H1 (cell line): ENCODE measurements at regions not wholly inside any gene's neighbourhood (a gene's known extent, or its start where the extent isn't known, plus 50 kb on each side); places are given as distances from the start of the nearest gene placed in this dataset.

Source experiments
- CTCF ChIA-PET: fragments of 300-600 bp; sonication (Branson Sonifier 250); formaldehyde crosslinking; loops from one replicate; lab custom pipeline; 2021; ENCODE audit not compliant: partially characterized antibody; lab: Charles Lee
- POLR2A ChIA-PET: fragments of 300-600 bp; sonication (Branson Sonifier 250); formaldehyde crosslinking; loops from one replicate; lab custom pipeline; 2021; ENCODE audit warnings: inconsistent platforms; ENCODE audit not compliant: partially characterized antibody; lab: Charles Lee
- DNase-seq, 2 experiments: peaks; one replicate each; pipeline versions ENCODE4 v3.0.0 to v3.0.0-alpha.2; 2010 to 2022; ENCODE audit warnings: low spot score in 2 of 2, low read depth in 1 of 2, mixed read lengths in 1 of 2
- FAIRE-seq: peaks from 2 replicates; lab custom pipeline; 2011; peaks lifted over from hg19 to GRCh38; lab: Jason Lieb, UNC
- H2AFZ ChIP-seq: 2 replicates; pipeline ENCODE4 v1.8.1; 2012; ENCODE audit warnings: low read length, inconsistent platforms
- H2AK5ac ChIP-seq: 2 replicates; pipeline ENCODE4 v1.6.1; 2013; ENCODE audit warnings: low read depth, low read length
- H2BK120ac ChIP-seq: replicated peaks from 2 replicates; pipeline ENCODE3; 2013; ENCODE audit warnings: low read depth, low read length, inconsistent platforms
- H2BK12ac ChIP-seq: 2 replicates; pipeline ENCODE4 v1.6.1; 2013; ENCODE audit warnings: low read depth, low read length
- H2BK15ac ChIP-seq: 2 replicates; pipeline ENCODE4 v1.6.1; 2013; ENCODE audit warnings: low read length
- H2BK20ac ChIP-seq: 2 replicates; pipeline ENCODE4 v1.6.1; 2013; ENCODE audit warnings: low read length
- H2BK5ac ChIP-seq: 2 replicates; pipeline ENCODE4 v1.6.1; 2013; ENCODE audit warnings: low read depth, low read length
- H3K14ac ChIP-seq: 2 replicates; pipeline ENCODE4 v1.6.1; 2013; ENCODE audit warnings: inconsistent platforms; ENCODE audit not compliant: insufficient read length
- H3K18ac ChIP-seq: 2 replicates; pipeline ENCODE4 v1.6.1; 2013; ENCODE audit warnings: low read length; ENCODE audit errors: extremely low read depth
- H3K23ac ChIP-seq: 2 replicates; pipeline ENCODE4 v1.6.1; 2013; ENCODE audit warnings: inconsistent platforms; ENCODE audit not compliant: insufficient read length
- H3K23me2 ChIP-seq: 2 replicates; pipeline ENCODE4 v1.6.1; 2013; ENCODE audit warnings: low read depth, low read length
- H3K27ac ChIP-seq: 2 replicates; pipeline ENCODE4 v1.6.1; 2011; ENCODE audit warnings: low read depth, low read length, inconsistent platforms
- H3K27me3 ChIP-seq, 4 experiments: replicated peaks in 1 of 4; 1 replicate in 1 of 4; 2 replicates in 3 of 4; pipeline versions ENCODE4 v1.6.1 to v1.8.1; 2011 to 2013; ENCODE audit warnings: low read length in 3 of 4, mild to moderate bottlenecking in 3 of 4, inconsistent platforms in 2 of 4, mixed read lengths in 2 of 4, moderate library complexity in 1 of 4; ENCODE audit not compliant: control insufficient read depth in 3 of 4, insufficient read depth in 3 of 4; ENCODE audit errors: extremely low read depth in 1 of 4
- H3K36me3 ChIP-seq, 4 experiments: 2 replicates each; pipeline versions ENCODE4 v1.6.1 to v1.8.1; 2011 to 2013; ENCODE audit warnings: mild to moderate bottlenecking in 4 of 4, low read length in 3 of 4, moderate library complexity in 2 of 4, control low read depth in 1 of 4, inconsistent platforms in 1 of 4; ENCODE audit not compliant: insufficient read depth in 4 of 4, control insufficient read depth in 2 of 4
- H3K4ac ChIP-seq: replicated peaks from 2 replicates; pipeline ENCODE3; 2013; ENCODE audit warnings: low read length, low read depth, mixed read lengths, inconsistent platforms; ENCODE audit not compliant: insufficient read length
- H3K4me1 ChIP-seq, 4 experiments: replicated peaks in 1 of 4; 1 replicate in 1 of 4; 2 replicates in 3 of 4; pipeline versions ENCODE4 v1.6.1 to v1.8.1; 2011 to 2013; ENCODE audit warnings: low read length in 3 of 4, inconsistent platforms in 2 of 4, mixed read lengths in 1 of 4; ENCODE audit not compliant: insufficient read depth in 4 of 4, control insufficient read depth in 3 of 4
- H3K4me2 ChIP-seq, 2 experiments: 2 replicates each; pipeline versions ENCODE4 v1.6.1 to v1.8.1; 2011 to 2013; ENCODE audit warnings: low read depth in 2 of 2, low read length in 2 of 2, control low read depth in 1 of 2, inconsistent platforms in 1 of 2, mild to moderate bottlenecking in 1 of 2; ENCODE audit not compliant: insufficient read depth in 1 of 2
- H3K4me3 ChIP-seq, 4 experiments: fragments of 200-600, 300-600 bp in 1 of 4; sonication (generic), shearing (Covaris generic), sonication (Bioruptor Twin) in 1 of 4; 2 replicates each; pipeline versions ENCODE4 v1.5.1 to v1.8.1; 2011 to 2016; ENCODE audit warnings: low read length in 4 of 4, low read depth in 3 of 4, control low read depth in 2 of 4, inconsistent platforms in 2 of 4, mild to moderate bottlenecking in 2 of 4, mixed read lengths in 1 of 4, moderate library complexity in 1 of 4; ENCODE audit not compliant: insufficient read depth in 2 of 4; ENCODE audit errors: extremely low read depth in 1 of 4
- H3K56ac ChIP-seq: replicated peaks from 2 replicates; pipeline ENCODE3; 2013; ENCODE audit warnings: low read depth, mild to moderate bottlenecking, mixed read lengths, low read length, inconsistent platforms; ENCODE audit not compliant: insufficient read length
- H3K79me1 ChIP-seq: 2 replicates; pipeline ENCODE4 v1.6.1; 2013; ENCODE audit warnings: low read depth, low read length, control low read depth
- H3K79me2 ChIP-seq, 2 experiments: 2 replicates each; pipeline versions ENCODE4 v1.6.1 to v1.8.1; 2012 to 2013; ENCODE audit warnings: low read length in 2 of 2, mild to moderate bottlenecking in 2 of 2, inconsistent platforms in 1 of 2; ENCODE audit not compliant: insufficient read depth in 2 of 2, control insufficient read depth in 1 of 2
- H3K9ac ChIP-seq, 4 experiments: replicated peaks in 1 of 4; 1 replicate in 1 of 4; 2 replicates in 3 of 4; pipeline versions ENCODE4 v1.6.1 to v1.8.1; 2011 to 2013; ENCODE audit warnings: low read depth in 3 of 4, low read length in 3 of 4, control low read depth in 2 of 4, mild to moderate bottlenecking in 2 of 4, moderate library complexity in 2 of 4, inconsistent platforms in 1 of 4; ENCODE audit errors: extremely low read depth in 1 of 4
- H3K9me3 ChIP-seq, 2 experiments: 2 replicates each; pipeline versions ENCODE4 v1.6.1 to v1.8.1; 2012 to 2013; ENCODE audit warnings: mild to moderate bottlenecking in 2 of 2, moderate library complexity in 2 of 2, control low read depth in 1 of 2, inconsistent platforms in 1 of 2, low read depth in 1 of 2, low read length in 1 of 2, mixed read lengths in 1 of 2; ENCODE audit not compliant: insufficient read depth in 2 of 2
- H4K20me1 ChIP-seq, 2 experiments: replicated peaks in 1 of 2; 2 replicates each; pipeline versions ENCODE3 to v1.8.1; 2011 to 2013; ENCODE audit warnings: inconsistent platforms in 2 of 2, low read length in 2 of 2, mild to moderate bottlenecking in 1 of 2; ENCODE audit not compliant: insufficient read depth in 2 of 2, control insufficient read depth in 1 of 2
- H4K5ac ChIP-seq: 2 replicates; pipeline ENCODE4 v1.6.1; 2013; ENCODE audit warnings: low read length, low read depth, mixed read lengths, inconsistent platforms; ENCODE audit not compliant: insufficient read length
- H4K8ac ChIP-seq: 2 replicates; pipeline ENCODE4 v1.8.0; 2013; ENCODE audit warnings: mild to moderate bottlenecking, moderate library complexity, low read length, inconsistent platforms; ENCODE audit not compliant: insufficient read depth; ENCODE audit errors: extremely low read depth
- H4K91ac ChIP-seq: replicated peaks from 2 replicates; pipeline ENCODE3; 2013; ENCODE audit warnings: low read length, mixed read lengths, inconsistent platforms; ENCODE audit not compliant: insufficient read length
- ASH2L ChIP-seq: fragments of 200-600, 300-600 bp; sonication (generic); IDR thresholded peaks from one replicate; pipeline ENCODE4 v1.7.1; 2017; ENCODE audit warnings: low read length
- BACH1 ChIP-seq: IDR thresholded peaks from 2 replicates; pipeline ENCODE4 v1.6.1; 2012; ENCODE audit warnings: low read length, improper control_type of control experiment
- CHD2 ChIP-seq: IDR thresholded peaks from 2 replicates; pipeline ENCODE4 v1.6.1; 2012; ENCODE audit warnings: low read length, improper control_type of control experiment
- SIN3A ChIP-seq, 2 experiments: IDR thresholded peaks in 1 of 2; conservative IDR thresholded peaks in 1 of 2; 2 replicates each; pipeline ENCODE4 v1.6.1; 2011 to 2012; ENCODE audit warnings: low read length in 2 of 2, improper control_type of control experiment in 1 of 2, low read depth in 1 of 2, mild to moderate bottlenecking in 1 of 2
- WGBS, 2 experiments: shearing (Covaris generic) in 1 of 2; methylation state at CpG; one replicate each; pipeline versions ENCODE4 v1.1.6 to v1.1.7; 2013 to 2015; ENCODE audit warnings: low lambda C conversion rate in 2 of 2, mixed read lengths in 2 of 2, inconsistent platforms in 1 of 2, low coverage in 1 of 2, missing lambda C conversion rate in 1 of 2; ENCODE audit not compliant: insufficient replicate concordance in 2 of 2, insufficient coverage in 1 of 2, insufficient read length in 1 of 2; ENCODE audit errors: extremely low coverage in 1 of 2, missing lambda C conversion rate in 1 of 2; 5-methylcytosine and 5-hydroxymethylcytosine counted together

- Histone ChIP-seq H3K27me3 (no peaks in the 10 kb centered on the region), H3K4ac (no peak overlapping the region), H3K23me2 (no peaks in the 10 kb centered on the region), H3K79me1 (no peaks in the 10 kb centered on the region), H2BK15ac (no peak overlapping the region), H2BK20ac (no peak overlapping the region), H3K9me3 (no peaks in the 10 kb centered on the region), H2AK5ac (0 out of 2 replicates have a peak overlapping the region, but pooled peaks have one; percentile 53), H3K23ac (no peak overlapping the region), H2BK12ac (no peak overlapping the region), H2AFZ (no peak overlapping the region), H3K56ac (no peak overlapping the region), H3K36me3 (no peaks in the 10 kb centered on the region), H2BK5ac (no peak overlapping the region), H3K4me2 (no peak overlapping the region), H3K4me3 (no peak overlapping the region), H4K20me1 (peaks cover 0 to 2% of the 10 kb centered on the region in 2 experiments), H4K5ac (no peak overlapping the region), H3K18ac (no peak overlapping the region), H3K79me2 (no peaks in the 10 kb centered on the region), H3K14ac (no peak overlapping the region), H3K4me1 (peaks cover 0 to 3% (median 0%) of the 10 kb centered on the region in 4 experiments; a peak in 3 of 7 replicates), H3K27ac (no peak overlapping the region), H4K8ac (no peak overlapping the region), H4K91ac (no peak overlapping the region), H2BK120ac (no peak overlapping the region), H3K9ac (no peak overlapping the region)
- TF ChIP-seq SIN3A (conservative IDR thresholded peaks at IDR 0.05 in 1 of 2, IDR thresholded peaks at IDR 0.05 in 1 of 2; ENCODE audit: low read depth in 1 of 2, low read length in 2 of 2) (no peak), ASH2L (no peak), CHD2 (no peak), BACH1 (no peak)
- POLR2A ChIA-PET: no interaction called here
- CTCF ChIA-PET: interaction anchor here (0.6 to 1.4 kb wide), 7 partner anchors 13 to 306 kb away, joined by 3 to 6 read pairs (median 3); no protein-coding TSS in a partner anchor
- 81% methylated on average over 7 of the region's 7 CpGs; no CpG with 5 or more reads in 1 of the 2 experiments for WGBS, 2 experiments
- no peak for FAIRE-seq
- no peak for DNase-seq
Measured at GRCh38 chr10:131555406-131555805, 243.9 kb upstream of the TCERG1L start.
